HEK293T (cell line): ENCODE measurements at regions not wholly inside any gene's neighbourhood (a gene's known extent, or its start where the extent isn't known, plus 50 kb on each side); places are given as distances from the start of the nearest gene placed in this dataset.

Experiments
- FOXM1 ChIP-seq: fragments of 450-650 bp; IDR thresholded peaks from 2 replicates; pipeline ENCODE4 v1.6.1; 2017; ENCODE audit warnings: mild to moderate bottlenecking, borderline replicate concordance
- SUZ12 ChIP-seq: fragments of 450-650 bp; IDR thresholded peaks from 2 replicates; pipeline ENCODE4 v1.6.1; 2016; ENCODE audit warnings: mild to moderate bottlenecking

DNA sequence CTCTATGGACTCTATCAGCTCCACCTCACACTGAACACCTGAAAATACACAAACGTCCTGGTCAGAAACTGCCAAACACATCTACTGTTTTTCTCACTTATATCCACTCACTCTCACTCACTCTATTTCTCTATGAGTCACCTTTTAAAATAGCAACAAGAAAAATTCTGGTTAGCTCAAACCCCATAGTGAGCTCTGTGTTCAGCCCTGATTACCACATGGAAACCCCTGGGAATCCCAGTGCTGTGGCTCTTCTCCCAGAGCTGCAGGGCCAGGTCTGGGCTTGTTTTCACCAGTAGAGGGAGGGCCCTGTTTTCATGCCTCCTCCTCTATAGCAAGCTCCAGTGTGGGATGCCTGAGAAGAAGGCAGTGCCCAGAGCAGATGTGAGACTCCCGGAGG, 1126.1 kb downstream of the TMEM121 start:
- TF ChIP-seq SUZ12 (no peak), FOXM1 (no peak)
